ENCODE measurements at regions not wholly inside any gene's neighbourhood (a gene's known extent, or its start where the extent isn't known, plus 50 kb on each side); places are given as distances from the start of the nearest gene placed in this dataset.

DNA sequence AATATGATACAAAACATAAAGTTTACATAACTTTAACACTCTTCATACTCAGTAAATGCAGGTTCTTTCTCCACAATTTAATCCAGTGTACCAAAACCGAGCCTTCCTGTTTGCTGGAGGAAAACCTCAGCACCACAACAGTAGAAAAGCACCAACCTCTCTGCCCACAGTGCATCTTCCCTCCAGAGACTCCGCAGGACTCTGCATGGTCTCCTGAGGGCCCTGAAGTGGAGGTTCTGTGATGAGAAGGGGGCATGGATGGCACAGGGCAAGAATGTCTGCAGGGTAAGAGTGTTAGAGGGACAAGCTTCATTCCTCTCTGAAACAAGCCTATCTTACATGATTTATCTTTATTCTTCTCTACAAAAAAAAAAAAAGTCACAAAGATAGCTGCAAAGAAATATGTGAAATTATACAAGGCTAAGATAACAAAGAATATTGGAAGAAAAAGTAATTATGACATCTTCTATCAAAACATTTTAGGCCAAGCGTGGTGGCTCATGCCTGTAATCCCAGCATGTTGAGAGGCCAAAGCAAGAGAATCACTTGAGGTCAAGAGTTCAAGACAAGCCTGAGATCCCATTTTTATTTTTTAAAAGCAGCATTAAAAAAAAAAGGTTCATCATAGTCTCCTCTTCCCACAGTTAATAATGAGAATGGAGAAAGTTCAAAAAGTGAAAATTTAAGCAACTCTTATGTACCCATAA, 102.0 kb downstream of the VPREB1 start:
- DNase-seq, result no peak

DNA sequence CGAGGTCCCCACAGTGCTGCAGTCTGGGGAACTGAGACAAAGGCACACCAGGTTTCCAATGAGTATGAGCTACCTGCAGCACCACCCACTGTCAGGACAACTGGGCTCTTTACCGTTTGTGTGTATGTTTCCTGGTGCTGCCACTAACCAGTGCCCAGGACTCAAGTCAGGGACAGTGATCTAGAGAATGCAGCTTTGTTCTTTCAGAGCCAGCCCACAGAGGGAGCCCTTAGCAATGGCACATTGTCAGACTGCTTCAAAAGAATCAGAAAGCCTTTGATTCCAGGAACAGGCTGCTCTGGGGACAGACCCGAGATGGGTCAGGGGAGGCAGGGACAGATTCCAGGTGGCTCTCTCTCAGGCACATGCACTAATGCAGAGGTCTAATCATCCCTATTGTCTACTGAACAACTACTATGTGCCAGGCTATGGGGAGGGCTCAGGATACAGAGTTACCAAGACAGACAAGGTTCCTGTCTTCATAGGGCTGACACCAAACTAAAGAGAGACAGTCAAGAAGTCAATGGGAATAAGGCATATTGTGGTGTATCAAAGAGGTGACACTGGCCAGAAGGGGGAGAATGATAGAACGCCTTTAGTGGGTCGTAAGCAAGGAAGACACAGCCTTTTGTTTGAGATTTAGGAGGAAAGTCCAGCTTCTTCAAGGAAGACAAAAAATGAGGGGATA, 103.7 kb downstream of the VPREB1 start:
- DNase-seq, result peak in 1 of 2 experiments; percentile 37

DNA sequence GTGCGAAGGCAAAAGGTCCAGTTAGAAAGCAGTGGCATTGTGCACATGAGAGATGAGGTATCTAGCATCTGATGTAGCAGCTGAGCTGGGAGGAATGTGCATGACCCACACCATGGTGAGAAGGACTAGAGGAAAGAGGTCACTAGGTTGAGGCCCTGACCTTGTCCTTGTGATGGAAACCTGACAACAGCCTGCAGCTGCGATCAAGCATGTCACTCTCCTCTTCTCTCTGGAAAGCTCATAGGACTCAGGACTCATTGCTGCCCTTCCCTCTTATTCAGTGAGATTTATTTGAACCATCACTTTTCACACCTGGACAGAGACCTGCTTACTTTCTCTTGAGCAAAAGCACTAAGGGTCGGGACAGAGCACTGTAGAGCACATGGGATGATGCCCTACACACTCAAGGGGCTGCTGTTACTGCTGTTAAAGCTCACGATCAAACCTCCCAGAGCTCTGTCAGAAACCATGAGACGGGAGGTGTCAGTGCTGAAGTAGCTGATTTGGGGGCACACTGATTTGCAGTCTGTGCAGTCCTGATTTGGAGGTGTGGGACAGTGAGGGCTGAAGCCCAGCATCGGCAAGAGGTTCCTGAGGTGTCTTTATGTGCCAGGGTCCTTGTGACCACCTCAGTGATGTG, 104.3 kb downstream of the VPREB1 start:
- no peak for DNase-seq

- no peak for DNase-seq
These were observed 104.9 kb downstream of the VPREB1 start for GRCh38 chr22:22349455-22349836.

- DNase-seq, result no peak
These were observed 106.8 kb downstream of the VPREB1 start for GRCh38 chr22:22351366-22351765.

DNA sequence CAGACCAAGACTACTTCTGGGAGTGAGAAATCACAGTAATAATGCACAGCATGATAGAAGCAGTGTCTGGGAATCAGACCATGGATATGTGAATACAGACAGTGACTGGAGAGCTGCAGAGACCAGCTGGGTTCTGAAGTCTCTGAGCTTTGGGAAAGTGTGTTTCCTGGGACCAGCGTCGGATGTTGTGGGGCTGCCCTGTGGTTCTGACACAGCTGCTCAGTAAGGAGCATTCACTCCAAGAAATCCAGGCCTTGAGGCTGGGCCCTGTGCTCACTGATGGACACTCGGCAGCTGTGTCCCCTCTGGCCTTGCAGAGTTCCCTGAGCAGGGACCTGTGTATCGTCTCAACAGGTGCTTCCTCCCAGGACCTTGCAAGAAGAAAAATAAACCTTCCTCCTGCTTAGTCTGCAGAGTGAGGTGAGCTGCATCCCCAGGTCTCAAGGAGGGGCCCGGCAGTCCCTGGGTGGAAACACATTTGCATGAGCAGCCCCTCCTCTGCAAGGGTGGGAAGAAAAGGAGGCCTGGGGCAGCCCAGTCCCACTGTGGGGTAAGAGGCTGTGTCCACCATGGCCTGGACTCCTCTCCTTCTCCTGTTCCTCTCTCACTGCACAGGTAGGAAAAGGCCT, 107.9 kb downstream of the VPREB1 start:
- DNase-seq, result no peak

GRCh38 chr22:22355096-22355834, 110.7 kb downstream of the VPREB1 start:
- no peak for DNase-seq

- DNase-seq, result peak; percentile 78 to 93
These were observed 112.7 kb downstream of the VPREB1 start for GRCh38 chr22:22357024-22357883.

- no peak for DNase-seq
These were observed 113.6 kb downstream of the VPREB1 start for GRCh38 chr22:22358152-22358551.

DNA sequence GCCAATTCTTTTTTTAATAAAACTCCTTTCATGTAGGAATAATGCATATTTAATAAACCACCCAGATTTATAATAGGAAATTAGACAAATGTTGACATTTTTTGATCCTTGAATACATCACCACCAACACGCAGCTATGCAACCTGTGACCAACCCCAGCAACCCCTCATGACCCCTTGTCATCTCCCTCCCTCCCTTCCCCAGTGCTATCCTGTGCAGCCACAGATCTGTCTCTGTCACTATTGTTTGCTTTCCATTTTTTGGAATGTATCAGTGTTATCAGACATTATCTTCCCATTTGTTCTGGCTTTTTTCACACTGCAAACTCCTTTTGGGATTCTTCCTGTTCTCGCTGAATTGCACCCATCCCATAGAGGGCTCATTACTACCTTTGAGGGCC, 114.1 kb downstream of the VPREB1 start:
- no peak for DNase-seq

DNA sequence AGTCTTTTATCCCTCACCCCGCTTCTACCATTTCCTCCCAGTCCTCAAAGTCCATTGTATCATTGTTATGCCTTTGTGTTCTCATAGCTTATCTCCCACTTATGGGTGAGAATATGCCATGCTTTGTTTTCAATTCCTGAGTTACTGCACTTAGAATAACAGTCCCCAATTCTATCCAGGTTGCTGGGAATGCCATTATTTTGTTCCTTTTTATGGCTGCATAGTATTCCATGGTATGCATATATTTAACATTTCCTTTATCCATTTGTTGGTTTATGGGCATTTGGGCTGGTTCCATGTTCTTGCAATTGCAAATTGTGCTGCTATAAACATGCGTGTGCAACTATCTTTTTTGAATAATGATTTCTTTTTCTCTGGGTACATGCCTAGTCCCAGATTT, 114.9 kb downstream of the VPREB1 start:
- DNase-seq, result no peak

DNA sequence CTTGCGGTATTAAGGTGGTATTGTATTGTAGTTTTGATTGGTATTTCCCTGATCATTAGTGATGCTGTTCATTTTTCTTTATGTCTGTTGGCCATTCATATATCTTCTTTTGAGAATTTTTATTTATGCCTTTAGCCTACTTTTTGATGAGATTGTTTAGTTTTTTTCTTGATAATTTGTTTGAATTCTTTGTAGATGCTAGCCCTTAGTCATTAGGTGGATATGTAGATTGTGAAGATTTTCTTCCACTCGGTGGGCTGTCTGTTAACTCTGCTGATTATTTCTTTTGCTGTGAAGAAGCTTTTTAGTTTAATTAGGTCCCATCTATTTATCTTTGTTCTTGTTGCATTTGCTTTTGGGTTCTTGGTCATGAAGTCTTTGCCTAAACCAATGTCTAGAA, 115.4 kb downstream of the VPREB1 start:
- DNase-seq, result no peak

DNA sequence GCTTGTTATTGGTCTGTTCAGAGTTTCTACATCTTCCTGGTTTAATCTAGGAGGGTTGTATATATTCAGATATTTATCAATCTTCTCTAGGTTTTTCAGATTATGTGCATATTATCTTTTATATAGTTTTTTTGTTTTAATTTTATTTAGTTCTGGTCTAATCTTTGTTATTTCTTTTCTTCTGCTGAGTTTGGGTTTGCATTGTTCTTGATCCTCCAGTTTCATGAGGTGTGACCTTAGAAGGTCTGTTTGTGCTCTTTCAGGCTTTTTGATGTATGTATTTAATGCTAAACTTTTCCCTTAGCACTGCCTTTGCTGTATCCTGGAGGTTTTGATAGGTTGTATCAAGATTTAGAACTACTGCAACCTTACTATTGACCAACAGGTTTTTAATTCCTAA, 117.7 kb downstream of the VPREB1 start:
- DNase-seq, result no peak

DNA sequence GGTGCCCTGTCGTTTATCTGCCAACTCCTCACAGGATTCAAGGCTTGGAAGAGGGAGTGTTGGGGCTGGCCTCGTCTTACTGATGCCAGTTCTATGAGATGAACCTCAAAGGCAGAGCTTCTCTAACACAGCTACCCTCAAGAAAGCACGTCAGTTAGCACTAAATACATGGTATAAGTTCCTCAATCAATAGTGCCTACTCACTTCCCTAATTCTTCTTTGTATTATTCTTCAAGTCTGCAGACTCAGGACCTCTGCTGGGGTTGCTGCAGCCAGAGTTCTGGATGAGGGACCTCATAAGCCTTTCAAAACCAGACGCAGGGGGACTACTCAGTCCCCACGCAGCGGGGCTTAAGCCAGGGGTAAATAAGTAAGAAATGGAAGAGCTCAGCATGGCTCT, 118.3 kb downstream of the VPREB1 start:
- no peak for DNase-seq

GRCh38 chr22:22364207-22364606, 119.6 kb downstream of the VPREB1 start:
- DNase-seq, result no peak

DNA sequence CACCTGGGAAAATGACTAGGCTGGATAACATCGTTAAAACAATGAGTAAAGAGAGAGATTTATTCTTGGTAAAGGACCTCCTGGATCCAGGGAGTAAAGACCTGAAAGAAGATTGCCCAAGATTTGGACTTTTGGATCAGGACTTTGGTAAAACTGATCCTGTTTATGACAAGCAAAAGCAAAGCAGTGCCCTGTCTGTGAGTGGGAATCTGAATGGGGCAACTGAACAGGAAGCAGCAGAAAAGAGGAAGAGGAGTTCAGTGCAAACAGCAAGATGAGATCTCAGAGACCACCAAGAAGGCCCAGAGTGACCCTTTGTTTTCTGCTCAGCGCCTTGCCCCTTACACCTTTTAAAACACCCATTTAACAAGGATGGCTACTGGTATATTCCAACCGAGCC, 122.0 kb downstream of the VPREB1 start:
- no peak for DNase-seq

DNA sequence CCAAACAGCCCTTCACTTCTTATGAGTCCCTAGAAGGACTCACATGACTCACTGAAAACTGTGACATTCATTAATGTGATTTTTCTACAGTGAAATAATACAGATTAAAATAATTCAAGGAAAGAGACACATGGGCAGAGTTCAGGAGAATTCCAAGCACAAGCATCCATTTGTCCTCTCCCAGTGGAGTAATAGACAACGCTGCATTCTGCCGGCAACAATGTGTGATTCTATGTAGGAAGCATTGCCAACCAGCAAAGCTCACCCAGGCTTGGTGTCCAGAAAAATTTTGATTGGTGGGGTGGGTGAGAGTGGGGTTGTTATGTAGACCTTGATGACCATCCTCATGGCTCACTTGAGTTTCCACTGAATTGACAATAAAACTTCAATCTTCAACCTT, 123.9 kb downstream of the VPREB1 start:
- no peak for DNase-seq

DNA sequence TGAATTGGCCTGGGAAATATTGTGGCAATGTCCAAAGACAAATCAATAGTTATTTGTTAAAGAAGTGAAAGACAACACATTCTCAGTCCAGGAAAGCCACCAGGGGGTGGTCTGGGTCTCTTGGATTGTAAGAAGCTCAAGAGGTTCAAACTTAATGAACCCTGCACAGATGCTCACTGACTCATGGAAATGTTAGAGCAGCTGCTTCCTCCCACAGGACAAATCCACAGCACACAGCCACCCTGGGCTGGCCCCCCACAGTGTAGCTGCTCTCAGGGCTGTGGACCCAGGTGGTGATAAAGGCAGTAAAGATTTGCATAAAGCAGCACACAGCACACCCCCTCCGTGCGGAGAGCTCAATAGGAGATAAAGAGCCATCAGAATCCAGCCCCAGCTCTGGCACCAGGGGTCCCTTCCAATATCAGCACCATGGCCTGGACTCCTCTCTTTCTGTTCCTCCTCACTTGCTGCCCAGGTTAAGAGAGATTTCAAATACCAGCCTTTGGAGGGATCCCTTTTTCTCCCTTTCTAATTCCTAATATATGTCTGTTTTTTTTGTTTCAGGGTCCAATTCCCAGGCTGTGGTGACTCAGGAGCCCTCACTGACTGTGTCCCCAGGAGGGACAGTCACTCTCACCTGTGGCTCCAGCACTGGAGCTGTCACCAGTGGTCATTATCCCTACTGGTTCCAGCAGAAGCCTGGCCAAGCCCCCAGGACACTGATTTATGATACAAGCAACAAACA, 124.8 kb downstream of the VPREB1 start:
- peak; percentile 98 for DNase-seq

DNA sequence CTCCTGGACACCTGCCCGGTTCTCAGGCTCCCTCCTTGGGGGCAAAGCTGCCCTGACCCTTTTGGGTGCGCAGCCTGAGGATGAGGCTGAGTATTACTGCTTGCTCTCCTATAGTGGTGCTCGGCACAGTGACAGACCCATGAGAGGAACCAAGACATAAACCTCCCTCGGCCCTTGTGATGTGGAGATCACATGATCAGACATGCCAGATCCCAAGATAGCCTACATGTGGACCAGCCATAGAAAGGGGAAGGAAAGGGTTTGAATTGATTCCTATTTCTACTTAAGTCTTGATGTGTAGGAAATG, 125.3 kb downstream of the VPREB1 start:
- DNase-seq, result peak in 1 of 2 experiments; percentile 40

DNA sequence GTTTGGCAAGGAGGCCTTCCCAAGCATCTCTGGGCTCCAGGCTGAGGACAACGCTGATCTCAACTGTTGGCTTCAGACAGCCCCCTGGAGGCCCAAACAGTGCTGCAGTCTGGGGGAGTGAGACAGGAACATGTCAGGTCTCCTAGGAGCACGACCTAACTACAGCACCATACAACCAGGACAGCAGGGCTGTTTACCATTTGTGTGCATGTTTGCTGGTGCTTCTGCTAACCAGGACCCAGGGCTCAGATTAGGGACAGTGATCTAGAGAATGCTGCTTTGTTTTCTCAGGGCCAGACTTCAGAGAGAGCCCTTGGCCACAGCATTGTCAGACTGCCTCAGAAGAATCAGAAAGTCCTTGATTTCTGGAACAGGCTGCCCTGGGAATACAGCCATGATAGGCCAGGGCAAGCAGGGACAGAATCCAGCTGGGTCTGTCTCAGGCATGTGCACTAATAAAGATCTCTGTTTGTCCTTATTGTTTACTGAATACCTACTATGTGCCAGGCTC, 126.5 kb downstream of the VPREB1 start:
- DNase-seq, result no peak

GRCh38 chr22:22372086-22372485, 127.5 kb downstream of the VPREB1 start:
- no peak for DNase-seq
